ENCODE measurements at regions not wholly inside any gene's neighbourhood (a gene's known extent, or its start where the extent isn't known, plus 50 kb on each side); places are given as distances from the start of the nearest gene placed in this dataset.

DNA sequence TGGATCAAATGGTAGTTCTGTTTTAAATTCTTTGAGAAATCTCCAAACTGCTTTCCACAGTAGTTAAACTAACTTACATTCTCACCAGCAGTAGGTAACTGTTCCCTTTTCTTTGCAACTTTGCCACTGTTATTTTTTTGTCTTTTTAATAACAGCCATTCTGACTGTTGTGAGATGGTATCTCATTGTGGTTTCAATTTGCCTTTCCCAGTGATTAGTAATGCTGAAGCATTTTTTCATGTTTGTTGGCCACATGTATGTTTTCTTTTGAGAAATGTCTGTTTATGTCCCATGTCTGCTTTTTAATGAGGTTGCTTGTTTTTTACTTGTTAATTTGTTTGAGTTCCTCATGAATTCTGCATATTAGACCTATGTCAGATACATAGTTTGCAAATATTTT is 198.8 kb downstream of the RAB28 start:
- Histone ChIP-seq H3K4me3 (ENCODE audit: low read depth, low read length) (no peak overlapping the region), H3K36me3 (no peaks in the 10 kb centered on the region), H3K27me3 (ENCODE audit: insufficient read depth, low read depth, severe bottlenecking) (no peaks in the 10 kb centered on the region), H3K9me3 (ENCODE audit: severe bottlenecking) (peaks cover 5% of the 10 kb centered on the region), H3K27ac (no peak overlapping the region)
- no peak for DNase-seq
- TF ChIP-seq, protein P1, sequence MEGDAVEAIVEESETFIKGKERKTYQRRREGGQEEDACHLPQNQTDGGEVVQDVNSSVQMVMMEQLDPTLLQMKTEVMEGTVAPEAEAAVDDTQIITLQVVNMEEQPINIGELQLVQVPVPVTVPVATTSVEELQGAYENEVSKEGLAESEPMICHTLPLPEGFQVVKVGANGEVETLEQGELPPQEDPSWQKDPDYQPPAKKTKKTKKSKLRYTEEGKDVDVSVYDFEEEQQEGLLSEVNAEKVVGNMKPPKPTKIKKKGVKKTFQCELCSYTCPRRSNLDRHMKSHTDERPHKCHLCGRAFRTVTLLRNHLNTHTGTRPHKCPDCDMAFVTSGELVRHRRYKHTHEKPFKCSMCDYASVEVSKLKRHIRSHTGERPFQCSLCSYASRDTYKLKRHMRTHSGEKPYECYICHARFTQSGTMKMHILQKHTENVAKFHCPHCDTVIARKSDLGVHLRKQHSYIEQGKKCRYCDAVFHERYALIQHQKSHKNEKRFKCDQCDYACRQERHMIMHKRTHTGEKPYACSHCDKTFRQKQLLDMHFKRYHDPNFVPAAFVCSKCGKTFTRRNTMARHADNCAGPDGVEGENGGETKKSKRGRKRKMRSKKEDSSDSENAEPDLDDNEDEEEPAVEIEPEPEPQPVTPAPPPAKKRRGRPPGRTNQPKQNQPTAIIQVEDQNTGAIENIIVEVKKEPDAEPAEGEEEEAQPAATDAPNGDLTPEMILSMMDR (IDR thresholded peaks at IDR 0.05; ENCODE audit: low read depth, low read length), result no peak

DNA sequence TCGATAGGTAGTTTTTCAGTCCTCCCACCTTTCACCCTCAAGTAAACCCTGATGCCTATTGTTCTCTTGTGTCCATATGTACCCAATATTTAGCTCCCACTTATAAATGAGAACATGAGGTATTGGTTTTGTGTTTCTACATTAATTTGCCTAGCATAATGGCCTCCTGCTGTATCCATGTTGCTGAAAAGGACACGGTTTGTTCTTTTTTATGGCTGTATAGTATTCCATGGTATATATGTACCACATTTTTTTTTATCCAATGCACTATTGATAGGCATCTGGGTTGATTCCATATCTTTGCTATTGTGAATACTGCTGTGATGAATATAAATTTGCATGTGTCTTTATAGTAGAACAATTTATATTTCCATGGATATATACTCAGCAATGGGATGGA is 199.2 kb downstream of the RAB28 start:
- no peaks in the 10 kb centered on the region for H3K27me3 ChIP-seq (ENCODE audit: insufficient read depth, low read depth, severe bottlenecking)
- H3K36me3 ChIP-seq, result no peaks in the 10 kb centered on the region
- DNase-seq, result no peak
- no peak overlapping the region for H3K27ac ChIP-seq
- H3K9me3 ChIP-seq (ENCODE audit: severe bottlenecking), result peaks cover 5% of the 10 kb centered on the region
- H3K4me3 ChIP-seq (ENCODE audit: low read depth, low read length), result no peak overlapping the region
- TF ChIP-seq, protein P1 (IDR thresholded peaks at IDR 0.05; ENCODE audit: low read depth, low read length), result no peak

DNA sequence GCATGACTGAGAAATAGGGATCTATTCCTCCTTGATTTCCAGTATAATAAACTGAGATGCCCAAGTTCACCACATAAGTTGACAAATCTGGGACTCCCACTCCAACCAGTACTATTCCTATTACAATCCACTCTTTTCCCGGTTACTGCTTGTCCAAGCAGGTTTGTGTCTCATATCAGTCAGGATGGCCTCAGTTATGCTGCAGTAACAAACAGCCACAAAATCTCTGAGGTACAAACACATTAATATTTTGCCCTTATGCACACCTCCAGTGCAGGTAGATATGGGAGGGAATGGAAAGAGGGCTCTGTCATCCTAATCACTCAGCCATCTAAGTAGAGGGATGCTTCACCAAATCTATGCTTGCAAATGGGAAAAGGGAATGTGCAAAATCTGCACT is 207.8 kb downstream of the RAB28 start:
- no peaks in the 10 kb centered on the region for H3K27me3 ChIP-seq (ENCODE audit: insufficient read depth, low read depth, severe bottlenecking)
- no peaks in the 10 kb centered on the region for H3K9me3 ChIP-seq (ENCODE audit: severe bottlenecking)
- H3K36me3 ChIP-seq, result no peaks in the 10 kb centered on the region
- TF ChIP-seq, protein P1 (IDR thresholded peaks at IDR 0.05; ENCODE audit: low read depth, low read length), result no peak
- no peak for DNase-seq
- H3K4me3 ChIP-seq (ENCODE audit: low read depth, low read length), result no peak overlapping the region
- no peak overlapping the region for H3K27ac ChIP-seq

DNA sequence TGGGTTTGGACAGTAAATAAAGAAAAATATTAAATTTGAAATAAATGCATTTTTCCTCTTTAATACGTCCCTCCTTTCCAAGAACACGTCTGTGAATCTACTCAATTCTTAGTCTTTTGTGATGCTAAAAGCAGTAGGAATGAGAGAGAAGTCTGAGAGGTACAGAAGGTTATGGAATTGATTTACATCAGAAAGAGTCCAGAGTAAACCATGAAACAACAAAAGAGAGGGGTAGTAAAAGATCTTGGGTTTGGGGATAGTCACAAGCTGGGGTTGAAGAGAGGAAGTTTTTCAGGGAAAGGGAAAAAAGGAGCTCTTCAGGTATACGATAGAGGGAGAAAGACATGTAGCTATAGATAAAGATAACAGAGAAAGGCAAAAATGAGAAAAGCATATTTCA is 215.4 kb downstream of the RAB28 start:
- Histone ChIP-seq H3K9me3 (ENCODE audit: severe bottlenecking) (no peaks in the 10 kb centered on the region), H3K27me3 (ENCODE audit: insufficient read depth, low read depth, severe bottlenecking) (no peaks in the 10 kb centered on the region), H3K4me3 (ENCODE audit: low read depth, low read length) (no peak overlapping the region), H3K27ac (no peak overlapping the region), H3K36me3 (no peaks in the 10 kb centered on the region)
- no peak for DNase-seq
- TF ChIP-seq, protein P1 (IDR thresholded peaks at IDR 0.05; ENCODE audit: low read depth, low read length), result no peak

DNA sequence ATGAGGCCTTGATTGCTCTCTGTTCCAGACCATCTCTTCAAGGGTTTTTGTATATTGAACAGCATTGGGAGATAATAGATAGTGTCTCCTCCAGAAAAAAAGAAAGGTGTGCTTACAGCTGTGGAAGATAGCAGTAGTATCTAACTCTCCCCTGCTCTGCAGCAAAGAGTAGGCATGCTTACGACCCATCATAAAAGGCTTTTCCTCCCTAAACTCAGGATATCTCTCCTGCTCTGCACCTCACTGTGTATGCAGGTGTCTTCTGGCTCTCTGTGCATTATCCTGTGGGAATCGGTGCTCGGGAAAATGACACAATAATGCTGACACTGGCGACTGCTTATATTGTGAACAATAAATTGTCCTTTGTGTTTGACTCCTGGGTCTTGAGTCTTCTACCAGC is 216.0 kb downstream of the RAB28 start:
- H3K27ac ChIP-seq, result no peak overlapping the region
- no peaks in the 10 kb centered on the region for H3K27me3 ChIP-seq (ENCODE audit: insufficient read depth, low read depth, severe bottlenecking)
- no peaks in the 10 kb centered on the region for H3K36me3 ChIP-seq
- H3K4me3 ChIP-seq (ENCODE audit: low read depth, low read length), result no peak overlapping the region
- DNase-seq, result no peak
- no peaks in the 10 kb centered on the region for H3K9me3 ChIP-seq (ENCODE audit: severe bottlenecking)
- TF ChIP-seq, protein P1 (IDR thresholded peaks at IDR 0.05; ENCODE audit: low read depth, low read length), result no peak

DNA sequence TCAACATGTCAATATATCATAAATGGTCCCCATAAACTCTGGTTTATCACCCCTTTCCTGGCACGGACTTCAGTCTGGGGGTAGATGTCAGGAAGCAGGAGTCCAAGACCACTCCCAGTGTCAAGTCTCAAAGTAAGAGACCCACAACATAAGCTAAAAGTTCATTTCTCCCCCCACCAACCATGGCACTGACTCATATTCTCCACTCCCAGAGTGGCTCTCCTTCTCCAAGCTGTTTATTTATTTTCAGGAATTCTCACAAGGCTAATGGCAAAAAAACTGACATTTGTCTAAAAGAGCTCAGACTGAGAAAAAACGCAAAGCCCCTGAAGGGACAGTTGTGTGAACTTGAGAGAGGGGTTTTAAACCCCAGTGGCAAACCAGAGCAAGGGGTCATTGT is 217.0 kb downstream of the RAB28 start:
- H3K4me3 ChIP-seq (ENCODE audit: low read depth, low read length), result no peak overlapping the region
- no peak overlapping the region for H3K27ac ChIP-seq
- no peaks in the 10 kb centered on the region for H3K36me3 ChIP-seq
- H3K27me3 ChIP-seq (ENCODE audit: insufficient read depth, low read depth, severe bottlenecking), result no peaks in the 10 kb centered on the region
- TF ChIP-seq, protein P1 (IDR thresholded peaks at IDR 0.05; ENCODE audit: low read depth, low read length), result no peak
- DNase-seq, result no peak
- H3K9me3 ChIP-seq (ENCODE audit: severe bottlenecking), result no peaks in the 10 kb centered on the region
